Gastroesophageal sphincter (tissue), 3 donors: ENCODE measurements at regions not wholly inside any gene's neighbourhood (a gene's known extent, or its start where the extent isn't known, plus 50 kb on each side); places are given as distances from the start of the nearest gene placed in this dataset.

ENCODE experiments used
- EP300 ChIP-seq: sonication (generic); formaldehyde crosslinking; IDR thresholded peaks from one replicate; pipeline ENCODE4 v1.6.1; 2017; ENCODE audit warnings: antibody characterized with exemption, mild to moderate bottlenecking
- TF ChIP-seq, protein P1 (sequence below), 4 experiments: fragments of 200-600 bp in 2 of 4; fragments of 450-650 bp in 2 of 4; sonication (generic) in 1 of 4; IDR thresholded peaks; one replicate each; pipeline ENCODE4 v1.5.1; 2017 to 2019; ENCODE audit warnings: antibody characterized with exemption in 4 of 4, mild to moderate bottlenecking in 2 of 4, moderate library complexity in 2 of 4

DNA sequence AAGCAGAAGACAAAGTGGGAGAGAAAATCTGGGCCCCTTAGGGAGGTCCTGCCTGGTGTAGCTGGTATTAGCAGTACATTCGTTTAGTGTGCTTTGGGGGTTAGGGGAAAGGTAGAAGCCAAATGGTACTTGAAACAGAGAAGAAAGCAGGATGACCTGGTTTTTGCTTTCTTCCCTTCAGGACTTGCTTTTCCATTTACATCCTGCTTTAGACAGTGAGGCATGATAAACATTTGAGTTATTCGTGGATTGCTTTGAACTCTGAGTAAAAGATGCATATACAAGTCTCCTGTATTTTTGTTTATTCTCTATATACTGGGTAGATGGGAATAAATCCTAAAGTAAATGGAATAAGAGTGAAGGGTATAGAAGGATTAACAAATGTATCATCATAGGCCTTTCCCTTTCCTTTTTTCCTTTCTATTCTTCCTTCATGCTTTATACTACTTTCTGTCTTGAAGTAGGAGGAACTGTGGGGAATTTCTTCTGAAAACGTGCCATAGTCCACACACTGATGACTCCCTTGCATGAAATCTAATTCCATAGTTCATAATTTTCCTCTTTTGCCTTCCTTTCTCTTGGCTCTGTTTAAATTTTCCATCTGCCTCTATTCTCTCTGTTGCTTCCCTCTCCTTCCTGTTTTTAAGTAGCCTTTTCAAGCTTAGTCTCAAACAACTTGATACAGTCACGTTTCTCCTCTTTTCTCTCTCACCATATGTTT lies 139.5 kb upstream of the RBMS3 start:
- TF ChIP-seq, protein P1, sequence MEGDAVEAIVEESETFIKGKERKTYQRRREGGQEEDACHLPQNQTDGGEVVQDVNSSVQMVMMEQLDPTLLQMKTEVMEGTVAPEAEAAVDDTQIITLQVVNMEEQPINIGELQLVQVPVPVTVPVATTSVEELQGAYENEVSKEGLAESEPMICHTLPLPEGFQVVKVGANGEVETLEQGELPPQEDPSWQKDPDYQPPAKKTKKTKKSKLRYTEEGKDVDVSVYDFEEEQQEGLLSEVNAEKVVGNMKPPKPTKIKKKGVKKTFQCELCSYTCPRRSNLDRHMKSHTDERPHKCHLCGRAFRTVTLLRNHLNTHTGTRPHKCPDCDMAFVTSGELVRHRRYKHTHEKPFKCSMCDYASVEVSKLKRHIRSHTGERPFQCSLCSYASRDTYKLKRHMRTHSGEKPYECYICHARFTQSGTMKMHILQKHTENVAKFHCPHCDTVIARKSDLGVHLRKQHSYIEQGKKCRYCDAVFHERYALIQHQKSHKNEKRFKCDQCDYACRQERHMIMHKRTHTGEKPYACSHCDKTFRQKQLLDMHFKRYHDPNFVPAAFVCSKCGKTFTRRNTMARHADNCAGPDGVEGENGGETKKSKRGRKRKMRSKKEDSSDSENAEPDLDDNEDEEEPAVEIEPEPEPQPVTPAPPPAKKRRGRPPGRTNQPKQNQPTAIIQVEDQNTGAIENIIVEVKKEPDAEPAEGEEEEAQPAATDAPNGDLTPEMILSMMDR (IDR thresholded peaks at IDR 0.05), result no peak
- TF ChIP-seq EP300, result no peak
